ENCODE measurements at regions not wholly inside any gene's neighbourhood (a gene's known extent, or its start where the extent isn't known, plus 50 kb on each side); places are given as distances from the start of the nearest gene placed in this dataset.

- no peak for TF ChIP-seq POLR2A (IDR thresholded peaks at IDR 0.05)
- TF ChIP-seq CTCF (IDR thresholded peaks at IDR 0.05): no peak
- no peak for TF ChIP-seq POLR2AphosphoS5 (IDR thresholded peaks at IDR 0.05)
Measured at GRCh38 chr17:12316021-12316420, 295.3 kb downstream of the MAP2K4 start.

All from prostate gland (tissue), 2 donors.